ENCODE measurements at regions not wholly inside any gene's neighbourhood (a gene's known extent, or its start where the extent isn't known, plus 50 kb on each side); places are given as distances from the start of the nearest gene placed in this dataset.

DNA sequence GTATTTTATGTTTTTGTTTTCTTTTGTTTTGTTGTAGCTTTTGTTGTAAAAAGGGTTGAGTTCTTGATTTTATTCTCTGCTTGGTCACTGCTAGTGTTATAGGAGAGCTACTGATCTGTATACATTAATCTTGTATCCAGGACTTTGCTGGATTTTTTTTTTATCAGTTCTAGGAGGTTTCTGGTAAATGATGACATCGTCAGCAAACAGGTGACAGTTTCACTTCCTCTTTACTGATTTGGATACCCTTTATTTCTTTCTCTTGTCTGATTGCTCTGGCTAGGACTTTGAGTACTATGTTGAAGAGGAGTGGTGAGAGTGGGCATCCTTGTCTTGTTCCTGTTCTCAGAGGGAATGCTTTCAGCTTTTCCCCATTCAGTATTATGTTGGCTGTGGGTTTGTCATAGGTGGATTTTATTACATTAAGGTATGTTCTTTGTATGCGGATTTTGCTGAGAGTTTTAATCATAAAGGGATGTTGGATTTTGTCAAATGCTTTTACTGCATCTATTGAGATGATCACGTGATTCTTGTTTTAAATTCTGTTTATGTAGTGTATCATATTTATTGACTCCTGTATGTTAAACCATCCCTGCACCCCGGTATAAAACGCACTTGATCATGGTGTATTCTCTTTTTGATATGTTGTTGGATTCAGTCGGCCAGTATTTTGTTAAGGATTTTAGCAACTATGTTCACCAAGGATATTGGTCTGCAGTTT, 905.7 kb downstream of the LTN1 start:
- TF ChIP-seq, protein P1, sequence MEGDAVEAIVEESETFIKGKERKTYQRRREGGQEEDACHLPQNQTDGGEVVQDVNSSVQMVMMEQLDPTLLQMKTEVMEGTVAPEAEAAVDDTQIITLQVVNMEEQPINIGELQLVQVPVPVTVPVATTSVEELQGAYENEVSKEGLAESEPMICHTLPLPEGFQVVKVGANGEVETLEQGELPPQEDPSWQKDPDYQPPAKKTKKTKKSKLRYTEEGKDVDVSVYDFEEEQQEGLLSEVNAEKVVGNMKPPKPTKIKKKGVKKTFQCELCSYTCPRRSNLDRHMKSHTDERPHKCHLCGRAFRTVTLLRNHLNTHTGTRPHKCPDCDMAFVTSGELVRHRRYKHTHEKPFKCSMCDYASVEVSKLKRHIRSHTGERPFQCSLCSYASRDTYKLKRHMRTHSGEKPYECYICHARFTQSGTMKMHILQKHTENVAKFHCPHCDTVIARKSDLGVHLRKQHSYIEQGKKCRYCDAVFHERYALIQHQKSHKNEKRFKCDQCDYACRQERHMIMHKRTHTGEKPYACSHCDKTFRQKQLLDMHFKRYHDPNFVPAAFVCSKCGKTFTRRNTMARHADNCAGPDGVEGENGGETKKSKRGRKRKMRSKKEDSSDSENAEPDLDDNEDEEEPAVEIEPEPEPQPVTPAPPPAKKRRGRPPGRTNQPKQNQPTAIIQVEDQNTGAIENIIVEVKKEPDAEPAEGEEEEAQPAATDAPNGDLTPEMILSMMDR (IDR thresholded peaks at IDR 0.05), result no peak
- TF ChIP-seq TEAD4 (CRISPR knock-in tag; IDR thresholded peaks at IDR 0.05), result no peak
- TF ChIP-seq SMAD4 (CRISPR knock-in tag; IDR thresholded peaks at IDR 0.05), result no peak
- TF ChIP-seq NR2C2 (CRISPR knock-in tag; IDR thresholded peaks at IDR 0.05), result no peak
- TF ChIP-seq, protein P2, sequence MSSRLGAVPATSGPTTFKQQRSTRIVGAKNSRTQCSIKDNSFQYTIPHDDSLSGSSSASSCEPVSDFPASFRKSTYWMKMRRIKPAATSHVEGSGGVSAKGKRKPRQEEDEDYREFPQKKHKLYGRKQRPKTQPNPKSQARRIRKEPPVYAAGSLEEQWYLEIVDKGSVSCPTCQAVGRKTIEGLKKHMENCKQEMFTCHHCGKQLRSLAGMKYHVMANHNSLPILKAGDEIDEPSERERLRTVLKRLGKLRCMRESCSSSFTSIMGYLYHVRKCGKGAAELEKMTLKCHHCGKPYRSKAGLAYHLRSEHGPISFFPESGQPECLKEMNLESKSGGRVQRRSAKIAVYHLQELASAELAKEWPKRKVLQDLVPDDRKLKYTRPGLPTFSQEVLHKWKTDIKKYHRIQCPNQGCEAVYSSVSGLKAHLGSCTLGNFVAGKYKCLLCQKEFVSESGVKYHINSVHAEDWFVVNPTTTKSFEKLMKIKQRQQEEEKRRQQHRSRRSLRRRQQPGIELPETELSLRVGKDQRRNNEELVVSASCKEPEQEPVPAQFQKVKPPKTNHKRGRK (CRISPR knock-in tag; IDR thresholded peaks at IDR 0.05; ENCODE audit: borderline replicate concordance), result no peak
- TF ChIP-seq, protein P3, sequence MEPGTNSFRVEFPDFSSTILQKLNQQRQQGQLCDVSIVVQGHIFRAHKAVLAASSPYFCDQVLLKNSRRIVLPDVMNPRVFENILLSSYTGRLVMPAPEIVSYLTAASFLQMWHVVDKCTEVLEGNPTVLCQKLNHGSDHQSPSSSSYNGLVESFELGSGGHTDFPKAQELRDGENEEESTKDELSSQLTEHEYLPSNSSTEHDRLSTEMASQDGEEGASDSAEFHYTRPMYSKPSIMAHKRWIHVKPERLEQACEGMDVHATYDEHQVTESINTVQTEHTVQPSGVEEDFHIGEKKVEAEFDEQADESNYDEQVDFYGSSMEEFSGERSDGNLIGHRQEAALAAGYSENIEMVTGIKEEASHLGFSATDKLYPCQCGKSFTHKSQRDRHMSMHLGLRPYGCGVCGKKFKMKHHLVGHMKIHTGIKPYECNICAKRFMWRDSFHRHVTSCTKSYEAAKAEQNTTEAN (CRISPR knock-in tag; IDR thresholded peaks at IDR 0.05), result no peak
- no peak for TF ChIP-seq SP1 (CRISPR knock-in tag; conservative IDR thresholded peaks at IDR 0.05)
